B cell (primary cell): ENCODE measurements at regions not wholly inside any gene's neighbourhood (a gene's known extent, or its start where the extent isn't known, plus 50 kb on each side); places are given as distances from the start of the nearest gene placed in this dataset.

Source experiments
- EZH2 ChIP-seq: IDR thresholded peaks from 2 replicates; pipeline ENCODE4 v1.6.1; 2012; ENCODE audit warnings: borderline replicate concordance, low read depth, mild to moderate bottlenecking, moderate library complexity, low read length; ENCODE audit not compliant: insufficient read depth, poor library complexity, severe bottlenecking
- TF ChIP-seq, protein P1 (sequence below): fragments of 200-600 bp; IDR thresholded peaks from one replicate; pipeline ENCODE4 v1.8.0; 2022; ENCODE audit warnings: antibody characterized with exemption, mild to moderate bottlenecking

DNA sequence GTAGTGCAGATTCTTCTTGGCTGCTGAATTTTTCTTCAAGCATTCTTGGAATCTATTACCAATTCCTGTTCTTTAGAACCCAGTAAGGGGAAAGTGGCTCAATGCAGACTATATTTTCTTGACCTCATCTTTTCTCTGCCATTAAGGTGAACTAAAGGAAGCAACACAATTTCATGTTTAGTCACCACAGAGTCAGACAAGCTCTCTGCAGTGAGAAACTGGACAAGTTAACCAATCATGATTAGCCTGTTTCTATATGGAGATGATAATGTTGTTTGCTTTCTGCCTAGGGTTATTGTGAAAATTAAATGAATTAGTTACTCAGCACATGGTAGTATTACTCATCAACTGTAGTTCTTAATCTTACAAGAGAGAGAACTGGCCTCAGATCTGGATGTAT, 1075.1 kb downstream of the AGBL1 start:
- TF ChIP-seq, protein P1, sequence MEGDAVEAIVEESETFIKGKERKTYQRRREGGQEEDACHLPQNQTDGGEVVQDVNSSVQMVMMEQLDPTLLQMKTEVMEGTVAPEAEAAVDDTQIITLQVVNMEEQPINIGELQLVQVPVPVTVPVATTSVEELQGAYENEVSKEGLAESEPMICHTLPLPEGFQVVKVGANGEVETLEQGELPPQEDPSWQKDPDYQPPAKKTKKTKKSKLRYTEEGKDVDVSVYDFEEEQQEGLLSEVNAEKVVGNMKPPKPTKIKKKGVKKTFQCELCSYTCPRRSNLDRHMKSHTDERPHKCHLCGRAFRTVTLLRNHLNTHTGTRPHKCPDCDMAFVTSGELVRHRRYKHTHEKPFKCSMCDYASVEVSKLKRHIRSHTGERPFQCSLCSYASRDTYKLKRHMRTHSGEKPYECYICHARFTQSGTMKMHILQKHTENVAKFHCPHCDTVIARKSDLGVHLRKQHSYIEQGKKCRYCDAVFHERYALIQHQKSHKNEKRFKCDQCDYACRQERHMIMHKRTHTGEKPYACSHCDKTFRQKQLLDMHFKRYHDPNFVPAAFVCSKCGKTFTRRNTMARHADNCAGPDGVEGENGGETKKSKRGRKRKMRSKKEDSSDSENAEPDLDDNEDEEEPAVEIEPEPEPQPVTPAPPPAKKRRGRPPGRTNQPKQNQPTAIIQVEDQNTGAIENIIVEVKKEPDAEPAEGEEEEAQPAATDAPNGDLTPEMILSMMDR = no peak
- no peak for TF ChIP-seq EZH2
